Activated naive CD8-positive, alpha-beta T cell treated with anti-CD3 and anti-CD28 coated beads, Interleukin-2, amount 50 U/mL, for 16 hours (primary cell): ENCODE measurements at regions not wholly inside any gene's neighbourhood (a gene's known extent, or its start where the extent isn't known, plus 50 kb on each side); places are given as distances from the start of the nearest gene placed in this dataset.
"Not testable (repeated sequence)": the region's sequence is repeated elsewhere in the genome, so short reads cannot be mapped to it uniquely, and the experiment has no call there.

ENCODE experiments used
- DNase-seq: peaks from one replicate; pipeline ENCODE4 v3.0.0-alpha.2; 2020; ENCODE audit warnings: low read depth, low spot score

DNA sequence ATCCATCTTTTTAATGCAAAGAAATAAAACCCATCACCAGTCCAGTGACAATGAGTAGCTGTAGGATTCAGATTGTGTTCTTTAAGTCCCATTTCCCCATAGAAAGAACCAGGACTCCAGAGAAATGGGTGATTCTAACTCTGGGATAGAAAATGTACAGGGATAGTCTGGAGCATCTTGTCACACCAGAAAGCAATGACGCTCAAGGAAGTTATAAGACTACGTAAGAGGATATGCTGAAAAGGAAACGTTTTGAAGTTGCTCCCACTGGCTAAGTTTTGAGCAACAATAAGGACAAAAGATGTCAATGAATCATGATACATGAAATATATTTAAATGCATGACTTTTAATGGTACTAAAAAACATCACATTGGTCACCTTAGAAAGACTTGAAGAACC, 360.1 kb downstream of the DLEU7 start:
- no peak for DNase-seq

DNA sequence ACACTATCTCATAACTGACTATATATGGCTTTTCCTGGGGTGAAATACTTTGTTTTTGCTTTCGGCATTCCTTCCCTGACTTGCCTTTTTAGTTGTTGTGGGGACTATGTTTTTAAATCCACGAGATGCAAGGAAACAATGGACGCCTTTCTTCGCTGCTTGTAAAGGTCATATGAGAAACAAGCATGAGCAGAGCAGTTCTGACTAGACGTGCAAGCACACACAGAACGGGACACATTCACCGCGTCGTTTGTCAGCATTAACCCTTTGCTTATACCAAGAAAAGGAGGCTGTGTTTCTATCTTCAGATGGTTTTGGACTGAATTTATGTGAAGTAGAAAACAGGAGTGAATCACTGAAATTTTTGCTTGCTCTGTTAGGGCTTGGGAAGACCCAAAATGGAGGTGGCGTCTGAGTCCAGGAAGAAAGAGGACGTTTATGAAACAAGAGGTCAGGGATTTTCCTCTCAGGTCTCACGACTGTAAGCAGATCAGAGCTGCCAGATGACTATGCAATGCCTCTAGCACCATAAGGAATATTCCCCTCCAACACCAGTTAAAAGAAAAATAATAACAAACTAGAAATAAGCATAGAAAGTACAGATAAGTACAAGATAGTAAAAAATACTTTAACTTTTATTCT, 358.9 kb downstream of the DLEU7 start:
- DNase-seq, result no peak

DNA sequence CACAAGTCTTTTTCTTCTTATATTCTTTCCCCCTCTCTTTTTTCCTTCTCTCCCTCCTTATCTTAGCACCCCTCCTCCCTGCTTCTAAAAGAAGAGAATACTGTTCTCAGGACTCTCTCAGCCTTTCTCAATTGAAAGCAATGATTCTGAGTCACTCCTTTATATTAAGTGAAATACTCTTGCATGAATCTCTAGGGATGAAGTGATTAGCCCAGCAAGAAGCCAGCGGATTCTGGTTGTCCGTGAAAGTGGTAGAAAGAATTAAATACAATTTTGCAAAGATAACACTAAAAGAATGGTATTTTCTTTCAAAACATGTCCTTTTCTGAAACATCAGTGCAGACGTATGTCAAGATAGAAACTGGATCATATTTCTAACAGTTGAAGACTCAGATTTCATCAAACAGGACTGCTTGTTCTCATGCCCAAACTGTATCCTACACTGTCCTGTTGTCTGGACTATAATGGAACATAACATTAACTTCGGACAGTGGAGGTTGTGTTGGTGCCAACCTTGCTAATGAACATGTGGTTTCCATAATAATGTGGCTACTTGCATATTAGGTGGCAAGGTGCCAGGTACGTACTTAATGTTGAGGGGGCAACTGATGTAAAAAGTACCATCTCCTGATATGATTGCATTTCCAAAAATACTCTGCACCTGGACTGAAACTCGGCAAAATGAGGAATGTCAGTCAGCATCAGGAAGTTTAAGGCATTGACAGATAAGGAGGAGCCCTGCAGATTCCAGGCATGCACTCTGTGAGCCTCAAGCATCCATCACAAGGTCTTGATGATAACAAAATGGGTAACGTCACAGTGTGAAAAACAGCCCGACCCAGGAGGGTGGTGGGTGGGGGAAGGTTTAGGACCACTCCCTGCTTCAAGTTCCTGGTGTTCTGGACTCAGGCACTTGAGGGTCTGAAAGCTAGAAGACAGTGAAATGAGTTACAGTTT, 357.2 kb downstream of the DLEU7 start:
- no peak for DNase-seq

DNA sequence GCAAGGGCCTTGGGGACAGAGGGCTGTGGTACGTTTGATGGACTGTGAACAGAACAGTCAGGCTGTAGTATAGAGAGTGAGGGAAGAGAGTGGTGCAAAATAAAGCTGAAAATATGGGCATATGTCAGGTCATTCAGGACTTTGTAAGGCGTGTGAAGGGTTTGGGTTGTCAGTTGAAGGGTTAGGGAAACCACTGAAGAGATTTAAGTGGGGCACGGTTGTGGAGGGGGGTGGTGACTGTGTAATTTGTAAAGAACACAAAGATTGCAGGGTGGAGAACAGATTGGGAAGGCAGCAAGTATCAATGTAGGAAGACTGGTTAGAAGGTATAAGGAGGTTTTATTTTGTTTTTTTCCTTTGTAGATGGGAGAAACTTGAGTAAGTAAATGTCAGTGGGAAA, 349.8 kb downstream of the DLEU7 start:
- no peak for DNase-seq

DNA sequence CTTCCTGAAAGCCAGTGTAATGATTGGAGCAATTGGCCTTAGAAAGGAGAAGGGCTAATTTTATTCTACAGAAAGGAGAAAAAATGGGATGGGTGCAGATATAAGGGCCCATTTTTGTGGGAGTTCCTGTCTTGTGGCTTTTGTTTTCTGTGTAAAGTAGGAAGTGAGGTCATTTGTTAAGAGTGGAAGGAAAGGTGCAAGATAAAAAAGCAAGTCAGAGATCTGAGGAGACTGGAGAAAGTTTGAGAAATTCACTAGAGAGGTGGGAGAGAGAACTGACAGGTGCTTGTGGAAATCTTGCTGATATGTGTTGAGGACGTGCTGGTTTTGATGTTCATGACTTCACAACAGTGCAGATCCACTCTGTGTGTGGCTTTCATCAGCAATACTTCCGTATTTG, 349.4 kb downstream of the DLEU7 start:
- no peak for DNase-seq

DNA sequence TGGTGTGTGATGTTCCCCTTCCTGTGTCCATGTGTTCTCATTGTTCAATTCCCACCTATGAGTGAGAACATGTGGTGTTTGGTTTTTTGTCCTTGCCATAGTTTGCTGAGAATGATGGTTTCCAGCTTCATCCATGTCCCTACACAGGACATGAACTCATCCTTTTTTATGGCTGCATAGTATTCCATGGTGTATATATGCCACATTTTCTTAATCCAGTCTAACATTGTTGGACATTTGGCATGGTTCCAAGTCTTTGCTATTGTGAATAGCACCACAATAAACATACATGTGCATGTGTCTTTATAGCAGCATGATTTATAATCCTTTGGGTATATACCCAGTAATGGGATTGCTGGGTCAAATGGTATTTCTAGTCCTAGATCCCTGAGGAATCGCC, 340.3 kb downstream of the DLEU7 start:
- DNase-seq, result not testable (repeated sequence)

DNA sequence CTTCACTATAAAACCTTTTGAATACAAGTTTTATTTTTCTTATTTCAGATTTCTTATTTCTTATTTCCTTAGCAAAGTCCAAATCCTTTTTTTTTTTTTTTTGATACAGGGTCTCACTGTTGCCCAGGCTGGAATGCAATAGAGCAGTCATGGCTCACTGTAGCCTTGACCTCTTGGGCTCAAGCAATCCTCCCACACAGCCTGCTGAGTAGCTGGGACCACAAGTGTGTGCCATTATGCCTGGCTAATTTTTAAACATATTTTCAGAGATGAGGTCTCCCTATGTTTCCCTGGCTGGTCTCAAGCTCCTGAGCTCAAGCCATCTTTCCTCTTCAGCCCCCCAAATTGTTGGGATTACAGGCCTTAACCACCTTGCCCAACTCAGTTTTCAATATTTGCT, 334.3 kb downstream of the DLEU7 start:
- DNase-seq, result no peak

DNA sequence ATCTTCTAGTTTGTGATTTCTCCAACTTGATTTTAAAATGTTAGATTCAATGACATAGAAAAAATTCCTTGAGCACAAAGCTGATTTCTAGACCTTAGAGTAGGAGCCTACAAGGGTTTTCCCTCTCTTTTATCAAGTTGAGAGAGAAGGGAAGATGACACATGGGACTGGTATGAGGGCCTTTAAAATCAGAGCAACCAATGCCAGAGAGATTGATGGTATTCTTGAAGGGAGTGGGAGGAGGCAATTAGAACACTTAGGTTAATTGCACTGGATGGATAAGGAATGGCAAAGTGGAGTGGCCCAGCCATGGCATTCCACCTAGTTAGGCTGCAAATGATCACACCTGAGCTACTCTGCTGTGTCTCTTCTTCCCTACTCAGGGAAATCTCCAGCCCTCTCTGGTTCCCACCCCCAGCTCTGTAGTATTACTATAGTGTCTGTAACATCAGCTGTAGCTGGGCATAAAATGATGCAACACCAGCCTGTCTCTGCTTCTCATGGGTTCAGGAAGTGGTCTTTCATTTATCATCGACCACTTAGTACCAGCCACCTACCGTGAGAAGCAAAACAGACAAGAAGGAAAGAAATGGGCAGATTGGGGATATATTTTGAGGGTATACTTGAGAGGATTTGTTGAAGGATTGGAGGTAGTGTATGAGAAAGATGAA, 333.6 kb downstream of the DLEU7 start:
- no peak for DNase-seq

DNA sequence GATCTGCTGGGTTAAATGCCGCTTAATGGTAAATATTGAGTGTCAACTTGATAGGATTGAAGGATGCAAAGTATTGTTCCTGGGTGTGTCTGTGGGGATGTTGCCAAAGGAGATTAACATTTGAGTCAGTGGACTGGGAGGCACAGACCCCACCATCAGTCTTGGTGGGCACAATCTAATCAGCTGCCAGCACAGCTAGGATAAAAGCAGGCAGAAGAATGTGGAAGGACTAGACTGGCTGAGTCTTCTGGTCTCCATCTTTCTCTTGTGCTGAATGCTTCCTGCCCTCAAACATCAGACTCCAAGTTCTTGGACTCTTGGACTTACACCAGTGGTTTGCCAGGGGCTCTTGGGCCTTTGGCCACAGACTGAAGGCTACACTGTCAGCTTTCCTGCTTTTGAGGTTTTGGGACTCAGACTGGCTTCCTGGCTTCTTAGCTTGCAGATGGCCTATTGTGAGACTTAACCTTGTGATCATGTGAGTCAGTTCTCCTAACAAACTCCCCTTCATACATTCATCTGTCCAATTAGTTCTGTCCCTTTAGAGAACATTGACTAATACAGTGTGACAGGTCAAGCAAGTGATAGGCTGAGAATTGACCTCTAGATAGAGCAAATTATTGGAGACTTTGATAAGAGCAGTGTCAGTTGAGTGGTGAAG, 332.5 kb downstream of the DLEU7 start:
- DNase-seq, result not testable (repeated sequence)

DNA sequence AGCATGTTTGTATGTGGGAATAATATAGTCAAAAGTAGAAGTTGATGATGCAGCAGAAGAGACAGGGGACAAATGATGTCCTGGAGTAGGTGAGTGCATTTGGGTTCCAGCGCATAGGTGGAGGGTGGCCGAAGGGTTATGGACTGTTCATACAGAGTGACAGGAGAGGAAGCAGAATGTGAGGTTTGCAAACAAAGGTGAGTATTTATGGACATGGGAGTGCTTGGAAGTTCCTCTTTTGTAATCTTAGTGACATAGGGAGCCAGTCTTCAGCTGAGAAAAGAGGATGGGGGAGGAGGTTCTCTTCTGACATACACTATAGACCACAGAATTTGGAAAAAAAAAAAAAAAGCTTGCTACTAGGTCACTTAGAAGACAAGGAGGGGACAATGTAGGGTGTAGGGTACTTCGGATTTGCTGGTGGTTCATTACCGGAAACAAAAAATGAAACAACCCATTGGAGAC, 331.6 kb downstream of the DLEU7 start:
- DNase-seq, result no peak

DNA sequence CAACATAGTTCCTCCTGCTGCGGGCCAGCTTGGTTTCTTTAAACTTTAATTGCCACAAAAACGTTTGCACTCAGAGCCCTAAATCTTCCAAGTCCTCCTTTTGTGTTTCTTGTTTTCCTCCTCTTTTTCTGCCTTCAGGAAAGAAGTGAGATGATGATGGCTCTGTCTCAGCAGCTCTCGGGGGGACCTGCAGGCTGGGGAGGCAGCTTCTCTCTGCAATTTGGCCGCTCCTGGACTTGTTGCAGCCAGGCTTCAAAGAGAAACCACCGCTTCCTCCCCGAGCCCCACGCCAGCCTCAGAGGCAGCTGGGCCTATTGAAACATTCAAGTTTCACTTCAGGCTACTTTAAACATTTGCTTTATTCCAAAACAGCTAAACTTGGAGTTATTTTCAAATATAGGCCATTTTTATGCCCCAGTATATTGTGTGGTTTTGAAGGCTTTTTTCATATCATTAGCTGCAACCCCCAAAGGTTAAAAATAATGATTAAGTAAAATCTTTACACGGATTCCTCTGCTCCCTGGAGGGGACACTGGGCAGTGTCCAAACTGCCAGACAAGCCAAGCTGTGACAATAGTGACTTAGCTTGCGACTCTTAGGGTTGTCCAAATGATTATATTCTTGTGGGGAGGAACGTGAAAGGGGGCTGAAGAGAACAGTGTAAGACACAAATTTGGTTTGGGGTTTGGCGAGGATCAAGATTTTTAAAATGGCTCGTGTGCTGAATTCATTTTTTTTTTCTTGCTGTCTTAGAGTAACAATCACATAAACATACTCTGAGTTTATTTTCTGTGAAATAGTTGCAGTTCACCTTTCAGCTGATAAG, 330.8 kb downstream of the DLEU7 start:
- DNase-seq, result no peak

DNA sequence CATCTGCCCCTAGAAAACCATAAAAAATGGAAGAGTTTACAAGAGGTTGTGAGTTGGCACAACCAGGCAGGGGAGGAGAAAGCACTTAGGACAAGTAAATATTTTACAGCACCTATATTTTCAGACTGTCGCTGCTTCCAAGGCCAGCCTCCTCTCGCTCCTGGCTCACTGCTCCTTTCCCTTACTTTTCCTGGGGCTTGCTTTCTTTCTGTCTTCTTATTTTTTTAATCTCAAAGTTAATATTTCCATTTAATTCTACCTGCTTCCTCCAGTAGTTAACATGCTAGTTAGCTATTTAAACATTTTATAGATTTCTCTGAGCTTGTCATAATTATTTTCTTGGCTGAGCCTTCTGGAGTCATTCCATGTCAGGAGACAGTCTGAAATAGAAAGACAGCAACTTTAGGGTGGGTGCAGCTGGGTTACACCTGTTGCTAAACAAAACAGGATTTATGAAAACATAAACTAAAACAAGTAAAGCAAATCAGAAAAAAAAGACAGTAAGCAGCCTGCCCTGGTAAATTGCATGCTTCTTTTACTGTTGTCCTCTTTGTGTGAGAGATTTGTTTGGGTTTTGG, 330.1 kb downstream of the DLEU7 start:
- no peak for DNase-seq

DNA sequence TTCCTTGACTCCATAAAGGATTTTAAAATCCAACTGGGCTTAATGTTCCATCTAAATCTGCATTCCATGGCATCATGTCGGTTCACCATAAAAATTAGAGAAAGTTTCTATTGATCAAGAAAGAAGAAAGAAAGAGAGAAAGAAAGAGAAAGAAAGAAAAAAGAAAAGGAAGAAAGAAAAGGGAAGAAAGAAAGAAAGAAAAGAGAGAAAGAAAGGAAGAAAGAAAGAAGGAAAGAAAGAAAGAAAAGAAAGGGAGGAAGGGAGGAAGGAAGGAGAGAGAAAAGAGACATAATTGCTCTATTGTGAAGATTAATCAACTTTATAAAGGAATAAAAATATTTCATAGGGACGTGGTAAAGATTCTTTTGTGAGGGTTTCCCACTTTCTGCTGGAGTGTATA, 329.2 kb downstream of the DLEU7 start:
- no peak for DNase-seq

DNA sequence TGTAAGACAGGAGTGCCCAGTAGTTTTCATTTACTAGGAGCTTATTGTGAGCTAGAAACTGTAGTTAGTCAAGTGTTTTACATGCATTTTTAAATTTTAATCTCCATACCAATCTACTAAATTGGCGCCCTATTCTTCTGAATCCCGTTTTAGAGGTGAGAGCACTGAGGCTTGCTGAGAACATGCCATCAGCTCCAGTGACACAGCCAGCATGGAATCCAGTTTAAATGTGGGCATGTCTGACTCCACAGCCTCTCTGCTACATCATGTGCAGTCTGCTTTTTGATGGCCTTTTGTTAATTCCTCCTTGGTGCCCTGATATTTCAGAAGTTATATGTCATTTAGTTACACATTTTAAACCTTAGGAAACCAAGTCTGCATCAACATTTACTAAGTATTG, 325.4 kb downstream of the DLEU7 start:
- DNase-seq, result no peak

DNA sequence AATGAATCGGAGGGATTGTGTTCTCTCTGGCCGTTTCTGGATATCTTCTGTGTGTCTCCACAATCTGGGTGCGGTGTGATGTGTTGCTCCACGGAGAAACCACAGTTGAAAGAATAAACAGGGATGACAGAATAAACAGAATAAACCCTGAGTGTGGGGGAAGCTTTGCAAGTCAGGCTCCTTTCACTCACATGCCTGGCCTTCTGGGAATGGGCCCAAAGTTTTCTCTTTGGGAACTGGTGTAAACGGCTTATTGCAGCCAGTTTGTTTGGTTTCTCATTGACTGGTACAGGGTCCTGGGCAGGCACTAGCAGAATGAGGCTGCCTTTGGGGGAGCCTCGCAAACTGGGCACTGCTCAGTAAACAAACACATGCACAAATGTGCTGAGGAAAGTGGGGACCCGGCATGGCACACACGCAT, 324.7 kb downstream of the DLEU7 start:
- DNase-seq, result no peak

DNA sequence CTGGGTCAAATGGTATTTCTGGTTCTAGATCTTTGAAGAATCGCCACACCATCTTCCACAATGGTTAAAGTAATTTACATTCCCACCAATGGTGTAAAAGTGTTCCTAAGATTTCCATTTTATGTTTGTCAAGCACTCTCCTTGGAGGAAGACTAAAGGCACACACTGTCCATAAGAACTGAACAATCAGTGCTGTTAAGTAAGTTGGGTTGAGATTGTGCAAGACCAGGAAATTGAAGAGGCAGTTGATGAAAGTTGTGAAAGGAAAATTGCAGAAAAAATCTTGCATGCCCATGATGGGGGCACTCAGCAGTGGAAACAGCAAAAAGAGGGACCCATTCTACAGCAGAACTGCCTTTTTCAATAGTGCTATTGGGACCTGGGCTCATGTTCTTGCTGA, 323.6 kb downstream of the DLEU7 start:
- DNase-seq, result no peak

DNA sequence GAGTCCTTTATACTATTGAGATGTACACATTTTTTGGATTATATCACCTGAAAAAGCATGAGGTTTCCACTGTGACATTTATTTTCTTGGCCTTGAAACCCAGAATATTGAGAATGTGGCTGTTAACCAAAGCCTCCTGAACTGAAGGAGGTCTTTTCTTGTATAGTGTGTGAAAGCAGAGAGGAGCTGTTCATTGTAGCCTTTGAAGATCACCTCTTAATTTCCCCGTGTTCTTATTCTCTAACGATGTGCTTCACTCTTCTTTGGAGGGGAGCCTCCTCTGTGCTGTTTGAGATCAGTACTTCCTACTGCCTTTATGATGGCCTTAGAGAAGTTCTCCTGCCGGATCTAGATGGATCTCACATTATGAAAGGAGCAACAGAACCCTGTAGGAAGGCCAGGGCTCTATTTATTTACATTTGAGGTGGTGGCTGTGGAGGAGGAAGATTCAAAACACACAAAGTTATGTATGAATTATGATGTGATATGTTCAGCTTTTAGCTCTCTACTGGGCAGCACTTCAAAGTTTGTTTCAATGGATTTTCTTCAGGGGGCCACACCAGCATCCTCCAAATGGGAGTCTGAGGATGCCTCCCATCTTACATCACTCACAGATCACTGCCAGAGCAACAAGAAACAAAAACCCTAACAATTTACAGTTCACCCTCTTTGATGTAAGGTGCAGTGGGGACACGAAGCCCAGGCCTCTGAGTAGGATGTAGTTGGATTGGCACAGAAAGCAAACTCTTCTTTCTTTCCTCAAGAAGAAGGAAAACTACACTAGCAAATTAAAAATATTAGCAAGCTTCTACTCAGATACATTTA, 322.3 kb downstream of the DLEU7 start:
- no peak for DNase-seq

DNA sequence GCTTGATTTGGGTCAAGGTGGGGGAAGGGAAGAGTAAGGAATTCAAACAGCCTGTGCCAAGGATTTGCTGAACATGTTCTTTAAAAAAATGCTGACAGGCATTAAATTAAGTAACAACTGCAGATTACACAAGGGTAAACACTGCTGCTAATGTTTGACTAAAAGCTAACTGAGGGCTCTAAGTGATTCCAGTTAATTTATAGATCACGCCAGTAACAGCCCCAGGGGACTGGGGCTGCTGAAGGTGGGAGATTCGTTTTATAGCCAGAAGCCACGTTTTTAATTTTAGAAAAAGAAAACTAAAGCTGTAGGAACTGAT, 321.7 kb downstream of the DLEU7 start:
- DNase-seq, result no peak

DNA sequence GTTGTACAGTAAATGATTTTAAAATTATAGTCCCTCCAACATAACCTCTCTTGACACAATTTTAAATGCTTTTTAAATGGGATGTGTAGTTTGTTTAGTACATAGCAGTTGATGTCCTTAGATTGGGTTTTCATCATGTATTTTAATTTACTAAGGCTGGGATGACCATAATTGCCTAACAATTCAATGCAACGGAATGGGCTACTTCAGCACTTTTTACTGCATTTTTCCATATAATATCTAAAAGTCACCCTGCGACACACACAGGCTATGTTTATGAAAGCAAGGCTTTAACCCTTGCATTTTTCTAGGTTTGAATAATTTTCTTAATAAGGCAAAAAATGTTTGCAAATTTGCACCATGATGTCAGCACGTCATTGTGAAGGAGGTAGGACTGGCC, 321.0 kb downstream of the DLEU7 start:
- DNase-seq, result no peak

DNA sequence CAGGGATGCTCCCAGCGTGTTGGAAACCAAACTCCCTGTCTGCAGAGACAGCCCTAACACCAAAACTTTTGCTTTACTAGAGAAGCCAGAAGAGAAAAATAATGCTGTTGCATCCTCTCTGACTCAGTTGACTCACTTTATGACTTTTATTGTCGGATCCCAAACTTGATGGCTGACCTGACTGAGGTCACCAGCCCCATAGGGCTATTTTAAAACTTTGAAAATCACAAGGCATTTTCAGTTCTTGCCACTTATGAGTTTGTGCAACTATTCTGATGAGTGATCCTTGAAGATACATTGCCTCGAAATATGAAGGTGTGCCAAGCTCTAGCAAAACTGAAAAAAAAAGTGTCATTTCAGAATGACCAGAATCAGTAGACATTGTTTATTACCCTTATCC, 320.2 kb downstream of the DLEU7 start:
- DNase-seq, result no peak
